Mammary epithelial cell (primary cell): ENCODE measurements at regions not wholly inside any gene's neighbourhood (a gene's known extent, or its start where the extent isn't known, plus 50 kb on each side); places are given as distances from the start of the nearest gene placed in this dataset.

Source experiments
- EZH2 ChIP-seq: IDR thresholded peaks from 2 replicates; pipeline ENCODE4 v1.6.1; 2012; ENCODE audit warnings: low read length, inconsistent platforms, borderline replicate concordance
- TF ChIP-seq, protein P1 (sequence below), 2 donors: IDR thresholded peaks in 1 of 2; conservative IDR thresholded peaks in 1 of 2; 2 replicates each; pipeline ENCODE4 v1.5.1; 2011 to 2012; ENCODE audit warnings: inconsistent platforms in 2 of 2, low read length in 2 of 2, mild to moderate bottlenecking in 2 of 2, control low read depth in 1 of 2, low read depth in 1 of 2; ENCODE audit not compliant: insufficient read depth in 1 of 2; ENCODE audit errors: extremely low read depth in 1 of 2

DNA sequence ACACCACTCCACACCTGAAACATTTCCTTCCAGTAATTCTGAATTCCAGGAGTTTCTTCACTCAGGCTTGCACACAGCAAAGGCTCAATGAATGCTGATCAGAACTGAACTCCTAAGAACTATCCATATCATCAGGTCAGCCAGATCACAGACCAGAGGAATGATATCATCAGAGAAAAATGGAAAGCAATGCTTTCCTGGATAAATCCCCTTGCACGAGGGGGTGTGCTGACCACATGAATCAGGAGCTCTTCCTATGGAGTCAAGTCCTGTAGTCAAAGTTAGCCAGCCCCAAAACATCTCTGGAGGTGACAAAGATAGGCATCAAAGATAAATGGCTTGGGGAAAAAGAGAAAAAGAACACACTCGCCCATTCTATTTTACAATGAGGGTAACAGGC, 83.8 kb upstream of the ACVR2A start:
- TF ChIP-seq, protein P1, sequence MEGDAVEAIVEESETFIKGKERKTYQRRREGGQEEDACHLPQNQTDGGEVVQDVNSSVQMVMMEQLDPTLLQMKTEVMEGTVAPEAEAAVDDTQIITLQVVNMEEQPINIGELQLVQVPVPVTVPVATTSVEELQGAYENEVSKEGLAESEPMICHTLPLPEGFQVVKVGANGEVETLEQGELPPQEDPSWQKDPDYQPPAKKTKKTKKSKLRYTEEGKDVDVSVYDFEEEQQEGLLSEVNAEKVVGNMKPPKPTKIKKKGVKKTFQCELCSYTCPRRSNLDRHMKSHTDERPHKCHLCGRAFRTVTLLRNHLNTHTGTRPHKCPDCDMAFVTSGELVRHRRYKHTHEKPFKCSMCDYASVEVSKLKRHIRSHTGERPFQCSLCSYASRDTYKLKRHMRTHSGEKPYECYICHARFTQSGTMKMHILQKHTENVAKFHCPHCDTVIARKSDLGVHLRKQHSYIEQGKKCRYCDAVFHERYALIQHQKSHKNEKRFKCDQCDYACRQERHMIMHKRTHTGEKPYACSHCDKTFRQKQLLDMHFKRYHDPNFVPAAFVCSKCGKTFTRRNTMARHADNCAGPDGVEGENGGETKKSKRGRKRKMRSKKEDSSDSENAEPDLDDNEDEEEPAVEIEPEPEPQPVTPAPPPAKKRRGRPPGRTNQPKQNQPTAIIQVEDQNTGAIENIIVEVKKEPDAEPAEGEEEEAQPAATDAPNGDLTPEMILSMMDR (conservative IDR thresholded peaks at IDR 0.05 in 1 of 2, IDR thresholded peaks at IDR 0.05 in 1 of 2; ENCODE audit: extremely low read depth in 1 of 2, insufficient read depth in 1 of 2, low read depth in 1 of 2, low read length in 2 of 2) = no peak
- TF ChIP-seq EZH2 = no peak
